Endothelial cell of umbilical vein (primary cell): ENCODE measurements at regions not wholly inside any gene's neighbourhood (a gene's known extent, or its start where the extent isn't known, plus 50 kb on each side); places are given as distances from the start of the nearest gene placed in this dataset.

Source experiments
- BruUV-seq: library from RNA; stranded (reverse); fragments of 400-500 nt; replicated peaks from 2 replicates; lab custom pipeline; 2021; lab: Mats Ljungman, UMichigan
- CTCF ChIA-PET: fragments of 300-600, 350-600 bp; sonication (Branson Sonifier 250); formaldehyde crosslinking; loops from one replicate; lab custom pipeline; 2021; ENCODE audit warnings: antibody characterized with exemption, inconsistent platforms; lab: Charles Lee
- POLR2A ChIA-PET: fragments of 300-600, 350-600 bp; sonication (Branson Sonifier 250); formaldehyde crosslinking; loops from one replicate; lab custom pipeline; 2021; ENCODE audit warnings: antibody characterized with exemption, inconsistent platforms; lab: Charles Lee
- DNase-seq: peaks from one replicate; pipeline ENCODE4 v3.0.0-alpha.2; 2011; ENCODE audit warnings: low read depth, low spot score
- FAIRE-seq: peaks from 2 replicates; lab custom pipeline; 2011; peaks lifted over from hg19 to GRCh38; lab: Jason Lieb, UNC
- H2AFZ ChIP-seq: 2 replicates; pipeline ENCODE4 v1.6.0; 2012; ENCODE audit warnings: low read depth, low read length, control low read depth, inconsistent platforms
- H3K27ac ChIP-seq: 2 replicates; pipeline ENCODE4 v1.5.1; 2011; ENCODE audit warnings: low read depth, mild to moderate bottlenecking, control low read depth, low read length, moderate library complexity; ENCODE audit not compliant: insufficient read depth
- H3K27me3 ChIP-seq, 2 experiments: 2 replicates each; pipeline versions ENCODE4 v1.6.0 to v1.6.1; 2011; ENCODE audit warnings: low read length in 2 of 2, mixed read lengths in 1 of 2; ENCODE audit not compliant: control insufficient read depth in 2 of 2, insufficient read depth in 2 of 2
- H3K36me3 ChIP-seq, 2 experiments: 2 replicates in 1 of 2; 3 replicates in 1 of 2; pipeline ENCODE4 v1.5.1; 2011; ENCODE audit warnings: low read length in 2 of 2, mild to moderate bottlenecking in 1 of 2, moderate library complexity in 1 of 2; ENCODE audit not compliant: control insufficient read depth in 2 of 2, insufficient read depth in 2 of 2; ENCODE audit errors: extremely low read depth in 1 of 2
- H3K4me1 ChIP-seq: 3 replicates; pipeline ENCODE4 v1.5.1; 2011; ENCODE audit warnings: mild to moderate bottlenecking, low read length; ENCODE audit not compliant: control insufficient read depth, insufficient read depth; ENCODE audit errors: extremely low read depth
- H3K4me2 ChIP-seq: 2 replicates; pipeline ENCODE4 v1.6.1; 2011; ENCODE audit warnings: low read length, control low read depth, mixed read lengths; ENCODE audit not compliant: insufficient read depth
- H3K4me3 ChIP-seq, 3 experiments: fragments of 200-600 bp in 1 of 3; sonication (generic), shearing (Covaris generic) in 1 of 3; replicated peaks in 1 of 3; 2 replicates each; pipeline ENCODE4 v1.5.1; 2011 to 2016; ENCODE audit warnings: control low read depth in 3 of 3, low read length in 3 of 3, mild to moderate bottlenecking in 2 of 3, inconsistent platforms in 1 of 3, low read depth in 1 of 3, moderate library complexity in 1 of 3; ENCODE audit not compliant: insufficient read depth in 1 of 3
- H3K79me2 ChIP-seq: 2 replicates; pipeline ENCODE4 v1.6.0; 2012; ENCODE audit warnings: low read length, inconsistent platforms; ENCODE audit not compliant: control insufficient read depth, insufficient read depth
- H3K9ac ChIP-seq: replicated peaks from 2 replicates; pipeline ENCODE3; 2011; ENCODE audit warnings: low read length, control low read depth; ENCODE audit not compliant: insufficient read depth; ENCODE audit errors: extremely low read depth
- H3K9me1 ChIP-seq: replicated peaks from 3 replicates; pipeline ENCODE4 v1.6.0; 2011; ENCODE audit warnings: mild to moderate bottlenecking, low read length; ENCODE audit not compliant: control insufficient read depth, insufficient read depth; ENCODE audit errors: extremely low read depth
- H3K9me3 ChIP-seq: replicated peaks from 2 replicates; pipeline ENCODE4 v1.5.1; 2012; ENCODE audit warnings: low read length, inconsistent platforms; ENCODE audit not compliant: control insufficient read depth, insufficient read depth
- H4K20me1 ChIP-seq: replicated peaks from 2 replicates; pipeline ENCODE3; 2011; ENCODE audit warnings: mild to moderate bottlenecking, low read length; ENCODE audit not compliant: control insufficient read depth, insufficient read depth; ENCODE audit errors: extremely low read depth
- EZH2 ChIP-seq: IDR thresholded peaks from 2 replicates; pipeline ENCODE4 v1.6.1; 2012; ENCODE audit warnings: borderline replicate concordance, low read depth, mild to moderate bottlenecking, moderate library complexity, low read length, inconsistent platforms; ENCODE audit not compliant: severe bottlenecking
- FOS ChIP-seq: IDR thresholded peaks from 2 replicates; pipeline ENCODE4 v1.6.1; 2011; ENCODE audit warnings: mild to moderate bottlenecking, low read length, moderate library complexity, borderline replicate concordance; ENCODE audit not compliant: insufficient read depth
- GATA2 ChIP-seq: IDR thresholded peaks from 2 replicates; pipeline ENCODE4 v1.7.0; 2011; ENCODE audit warnings: low read depth, mild to moderate bottlenecking, moderate library complexity, mixed read lengths, low read length; ENCODE audit not compliant: insufficient read length, insufficient read depth
- JUN ChIP-seq: IDR thresholded peaks from 2 replicates; pipeline ENCODE4 v1.6.1; 2011; ENCODE audit warnings: borderline replicate concordance, low read depth; ENCODE audit not compliant: insufficient read length, insufficient read depth
- MAX ChIP-seq: IDR thresholded peaks from 2 replicates; pipeline ENCODE4 v1.6.1; 2011; ENCODE audit not compliant: insufficient read depth, insufficient read length
- MYC ChIP-seq: IDR thresholded peaks from one replicate; pipeline ENCODE4 v1.6.1; 2011; ENCODE audit warnings: mild to moderate bottlenecking, low read depth, low read length
- POLR2A ChIP-seq: IDR thresholded peaks from 2 replicates; pipeline ENCODE4 v1.6.1; 2012; ENCODE audit warnings: low read depth, mild to moderate bottlenecking, control low read depth, low read length
- POLR2AphosphoS5 ChIP-seq: IDR thresholded peaks from 2 replicates; pipeline ENCODE4 v1.6.1; 2012; ENCODE audit warnings: low read depth, mild to moderate bottlenecking, control low read depth, low read length, moderate library complexity; ENCODE audit not compliant: insufficient read depth
- dilution Hi-C: fragments of 300-500 bp; cut with MboI; formaldehyde crosslinking; loops from one replicate; pipeline ENCODE4 v1.15.0; 2019; ENCODE audit warnings: low sequenced_read_pairs; ENCODE audit not compliant: extremely low pct_ligation_motif_present
- intact Hi-C: fragments of 100-400 bp; cut with micrococcal nuclease; formaldehyde crosslinking; loops from one replicate; pipeline ENCODE4 v1.10.0; 2022
- TF ChIP-seq, protein P1 (sequence below), 2 donors: IDR thresholded peaks; 1 replicate in 1 of 2; 2 replicates in 1 of 2; pipeline ENCODE4 v1.5.1; 2011; ENCODE audit warnings: low read length in 2 of 2, mild to moderate bottlenecking in 2 of 2, moderate library complexity in 2 of 2, control low read depth in 1 of 2, inconsistent platforms in 1 of 2, low read depth in 1 of 2; ENCODE audit not compliant: insufficient read depth in 1 of 2; ENCODE audit errors: extremely low read depth in 1 of 2

- H4K20me1 ChIP-seq: no peaks in the 10 kb centered on the region
- H3K9me3 ChIP-seq: no peaks in the 10 kb centered on the region
- no peaks in the 10 kb centered on the region for H3K27me3 ChIP-seq
- no peak overlapping the region for H2AFZ ChIP-seq
- no TSS peak for BruUV-seq
- DNase-seq (no peak), FAIRE-seq (no peak)
- no peaks in the 10 kb centered on the region for H3K9me1 ChIP-seq
- no peak overlapping the region for H3K4me2 ChIP-seq
- H3K36me3 ChIP-seq: no peaks in the 10 kb centered on the region
- no peaks in the 10 kb centered on the region for H3K4me1 ChIP-seq
- CTCF ChIA-PET: no interaction called here
- no peak for TF ChIP-seq GATA2
- no peak for TF ChIP-seq POLR2A
- TF ChIP-seq, protein P1, sequence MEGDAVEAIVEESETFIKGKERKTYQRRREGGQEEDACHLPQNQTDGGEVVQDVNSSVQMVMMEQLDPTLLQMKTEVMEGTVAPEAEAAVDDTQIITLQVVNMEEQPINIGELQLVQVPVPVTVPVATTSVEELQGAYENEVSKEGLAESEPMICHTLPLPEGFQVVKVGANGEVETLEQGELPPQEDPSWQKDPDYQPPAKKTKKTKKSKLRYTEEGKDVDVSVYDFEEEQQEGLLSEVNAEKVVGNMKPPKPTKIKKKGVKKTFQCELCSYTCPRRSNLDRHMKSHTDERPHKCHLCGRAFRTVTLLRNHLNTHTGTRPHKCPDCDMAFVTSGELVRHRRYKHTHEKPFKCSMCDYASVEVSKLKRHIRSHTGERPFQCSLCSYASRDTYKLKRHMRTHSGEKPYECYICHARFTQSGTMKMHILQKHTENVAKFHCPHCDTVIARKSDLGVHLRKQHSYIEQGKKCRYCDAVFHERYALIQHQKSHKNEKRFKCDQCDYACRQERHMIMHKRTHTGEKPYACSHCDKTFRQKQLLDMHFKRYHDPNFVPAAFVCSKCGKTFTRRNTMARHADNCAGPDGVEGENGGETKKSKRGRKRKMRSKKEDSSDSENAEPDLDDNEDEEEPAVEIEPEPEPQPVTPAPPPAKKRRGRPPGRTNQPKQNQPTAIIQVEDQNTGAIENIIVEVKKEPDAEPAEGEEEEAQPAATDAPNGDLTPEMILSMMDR (IDR thresholded peaks at IDR 0.05; ENCODE audit: extremely low read depth in 1 of 2, insufficient read depth in 1 of 2, low read depth in 1 of 2, low read length in 2 of 2): no peak
- no peak for TF ChIP-seq EZH2
- no peak for TF ChIP-seq MYC
- TF ChIP-seq FOS: no peak
- TF ChIP-seq MAX: no peak
- no peak for TF ChIP-seq POLR2AphosphoS5
- TF ChIP-seq JUN: no peak
- H3K27ac ChIP-seq: no peak overlapping the region
- H3K9ac ChIP-seq: no peak overlapping the region
- no peaks in the 10 kb centered on the region for H3K79me2 ChIP-seq
- POLR2A ChIA-PET: no interaction called here
- dilution Hi-C loops (no loop called here), intact Hi-C loops (no loop called here)
- no peak overlapping the region for H3K4me3 ChIP-seq
These were observed 96.2 kb upstream of the EFNA5 start for GRCh38 chr5:107766972-107767371.
